ENCODE measurements at regions not wholly inside any gene's neighbourhood (a gene's known extent, or its start where the extent isn't known, plus 50 kb on each side); places are given as distances from the start of the nearest gene placed in this dataset.

DNA sequence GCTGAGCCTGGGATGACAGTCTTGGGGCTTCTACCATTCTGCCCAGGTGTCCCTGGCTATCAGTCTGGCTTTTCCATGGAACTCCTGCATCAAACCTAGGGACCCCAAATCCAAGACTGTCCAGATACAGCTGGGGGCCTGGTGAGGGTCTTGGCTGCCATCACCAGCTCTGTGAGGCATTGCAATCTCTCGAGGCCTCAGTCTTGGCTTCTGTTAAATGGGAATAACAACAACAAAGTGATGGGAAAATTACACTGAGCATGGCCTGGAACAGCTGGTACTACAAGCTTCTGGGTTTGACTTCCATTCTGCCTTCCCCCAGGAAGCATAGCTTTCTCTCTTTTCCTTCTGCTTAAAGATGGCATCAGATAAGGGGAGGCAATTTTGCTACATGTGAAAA is 50.0 kb upstream of the LCTL start:
- no peak for DNase-seq (ENCODE audit: low read depth in 1 of 2, low spot score in 1 of 2)

DNA sequence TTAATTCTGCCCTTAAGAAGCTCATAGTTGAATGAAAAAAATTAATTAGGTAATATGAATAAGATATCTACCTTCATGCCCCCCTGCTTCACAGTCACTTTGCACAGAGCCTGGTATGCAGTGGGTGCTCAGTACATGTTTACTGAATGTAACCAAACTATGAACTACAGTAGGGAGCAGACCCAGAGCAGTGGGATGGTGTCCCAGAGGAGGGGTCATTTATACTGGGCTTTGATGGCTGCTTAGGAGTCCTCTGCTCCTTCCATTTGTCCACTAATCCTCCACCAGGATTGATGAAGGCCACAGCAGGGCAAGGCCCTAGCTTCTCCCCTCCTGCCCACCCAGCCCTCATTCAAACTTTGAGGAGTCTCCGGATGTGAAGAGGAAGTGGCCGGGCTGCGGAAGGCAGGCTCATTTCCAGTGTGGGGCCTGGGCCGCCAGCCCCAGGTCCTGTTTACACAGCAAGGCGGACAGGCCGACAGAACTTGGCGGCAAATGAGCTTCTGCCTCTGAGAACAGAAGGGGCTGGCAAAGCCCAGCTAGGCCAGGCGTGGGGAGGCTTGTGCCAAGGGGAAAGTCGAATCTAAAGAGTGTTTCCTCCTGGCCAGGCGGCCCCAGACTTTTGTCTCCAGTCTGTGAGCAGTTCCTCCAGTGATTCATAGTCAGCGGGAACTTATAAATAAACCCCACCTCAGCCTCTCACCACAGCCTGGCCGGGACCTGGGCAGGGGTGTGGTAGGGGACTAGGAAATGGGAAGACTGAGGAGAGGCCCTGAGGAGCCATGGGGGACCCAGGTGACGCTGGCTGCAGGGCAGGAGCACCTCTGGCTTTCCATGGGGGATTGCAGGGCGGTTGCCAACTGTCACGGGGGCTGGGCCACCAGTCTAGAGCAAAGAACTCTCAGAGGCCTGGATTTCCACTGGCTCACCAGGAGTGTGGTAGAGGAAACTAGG is 51.6 kb upstream of the LCTL start:
- no peak for DNase-seq (ENCODE audit: low read depth in 1 of 2, low spot score in 1 of 2)

DNA sequence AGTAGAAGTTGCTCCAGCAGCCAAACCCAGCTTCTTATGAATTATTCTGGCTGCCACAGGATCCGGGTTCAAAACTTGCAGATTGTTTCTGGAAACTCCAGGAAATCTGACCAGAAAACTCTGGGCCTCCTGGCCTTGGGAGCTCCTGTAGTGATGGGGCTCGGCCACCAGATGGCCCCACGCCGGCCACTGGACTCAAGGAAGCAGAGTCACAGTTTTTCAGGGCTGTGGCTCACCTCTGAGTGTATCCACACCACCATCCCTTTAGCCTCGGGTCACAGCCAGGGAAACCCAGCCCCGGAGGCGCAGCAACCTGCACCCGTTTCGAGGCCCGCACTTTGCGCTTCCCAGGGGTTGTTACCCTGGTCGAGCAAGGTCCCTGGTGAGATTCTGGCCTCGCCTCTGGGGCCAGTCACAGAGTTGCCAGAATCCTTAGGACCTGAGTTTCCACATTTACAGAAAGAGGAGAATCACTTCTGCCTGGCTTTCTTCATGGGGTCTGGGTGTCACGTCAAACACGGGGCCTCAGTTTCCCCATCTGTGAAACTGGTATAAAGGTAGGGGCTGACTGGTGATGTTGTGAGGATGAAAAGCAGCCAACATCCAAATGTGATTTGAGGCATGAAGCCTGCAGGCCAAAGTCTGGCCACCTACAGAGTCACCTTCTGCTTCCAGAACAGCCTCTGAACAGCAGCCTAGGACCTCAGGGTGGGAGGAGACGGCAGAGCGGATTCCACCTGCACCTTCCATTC is 53.5 kb upstream of the LCTL start:
- DNase-seq (ENCODE audit: low read depth in 1 of 2, low spot score in 1 of 2), result peak in 1 of 2 donors; percentile 8

DNA sequence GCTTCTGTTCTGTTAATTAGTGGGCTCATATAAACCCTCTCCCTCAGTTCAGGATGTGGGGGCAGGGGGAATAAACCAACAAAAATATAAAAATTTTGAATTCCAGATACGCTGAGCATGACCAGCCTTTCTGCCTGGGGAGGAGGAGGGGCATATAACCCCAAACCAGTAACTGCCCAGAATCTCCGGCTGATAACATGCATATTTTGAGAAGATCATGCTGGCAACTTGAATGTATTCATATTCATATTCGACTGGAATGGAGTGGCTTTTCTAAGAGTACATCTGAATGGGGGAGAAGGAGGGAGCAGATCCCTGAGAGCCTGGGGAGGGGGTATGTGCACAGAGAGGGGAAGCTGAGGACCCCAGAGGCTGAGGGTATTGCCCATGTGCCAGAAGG is 54.5 kb upstream of the LCTL start:
- DNase-seq (ENCODE audit: low read depth in 1 of 2, low spot score in 1 of 2), result no peak

DNA sequence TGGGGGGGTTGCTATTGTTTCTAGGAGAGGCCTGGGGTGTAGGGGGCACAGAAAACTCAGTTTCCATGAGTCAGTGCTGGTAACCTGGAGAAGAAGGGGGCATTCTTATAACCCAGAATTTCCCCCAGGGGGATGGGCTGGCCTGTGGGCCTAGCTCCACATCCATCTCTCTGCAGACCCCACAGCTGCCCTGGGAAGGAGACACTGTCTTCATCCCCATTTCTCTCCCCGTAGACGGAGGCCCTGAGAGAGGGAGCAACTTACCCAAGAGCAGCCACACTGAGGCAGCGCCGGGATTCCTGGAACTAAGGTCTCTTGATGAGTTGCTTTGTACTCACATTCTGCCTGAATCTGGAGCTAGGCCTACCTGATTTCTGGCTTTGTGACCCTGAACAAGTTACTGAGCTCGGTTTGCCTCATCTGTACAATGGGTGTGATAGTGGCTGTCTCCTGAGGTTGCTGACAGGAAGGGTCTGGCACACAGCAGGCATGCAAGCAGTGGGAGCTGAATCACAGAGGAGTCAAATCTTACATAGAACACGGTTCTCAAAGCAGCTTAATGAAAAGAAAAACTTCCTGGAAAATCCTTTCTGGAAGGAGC is 55.0 kb upstream of the LCTL start:
- no peak for DNase-seq (ENCODE audit: low read depth in 1 of 2, low spot score in 1 of 2)

DNA sequence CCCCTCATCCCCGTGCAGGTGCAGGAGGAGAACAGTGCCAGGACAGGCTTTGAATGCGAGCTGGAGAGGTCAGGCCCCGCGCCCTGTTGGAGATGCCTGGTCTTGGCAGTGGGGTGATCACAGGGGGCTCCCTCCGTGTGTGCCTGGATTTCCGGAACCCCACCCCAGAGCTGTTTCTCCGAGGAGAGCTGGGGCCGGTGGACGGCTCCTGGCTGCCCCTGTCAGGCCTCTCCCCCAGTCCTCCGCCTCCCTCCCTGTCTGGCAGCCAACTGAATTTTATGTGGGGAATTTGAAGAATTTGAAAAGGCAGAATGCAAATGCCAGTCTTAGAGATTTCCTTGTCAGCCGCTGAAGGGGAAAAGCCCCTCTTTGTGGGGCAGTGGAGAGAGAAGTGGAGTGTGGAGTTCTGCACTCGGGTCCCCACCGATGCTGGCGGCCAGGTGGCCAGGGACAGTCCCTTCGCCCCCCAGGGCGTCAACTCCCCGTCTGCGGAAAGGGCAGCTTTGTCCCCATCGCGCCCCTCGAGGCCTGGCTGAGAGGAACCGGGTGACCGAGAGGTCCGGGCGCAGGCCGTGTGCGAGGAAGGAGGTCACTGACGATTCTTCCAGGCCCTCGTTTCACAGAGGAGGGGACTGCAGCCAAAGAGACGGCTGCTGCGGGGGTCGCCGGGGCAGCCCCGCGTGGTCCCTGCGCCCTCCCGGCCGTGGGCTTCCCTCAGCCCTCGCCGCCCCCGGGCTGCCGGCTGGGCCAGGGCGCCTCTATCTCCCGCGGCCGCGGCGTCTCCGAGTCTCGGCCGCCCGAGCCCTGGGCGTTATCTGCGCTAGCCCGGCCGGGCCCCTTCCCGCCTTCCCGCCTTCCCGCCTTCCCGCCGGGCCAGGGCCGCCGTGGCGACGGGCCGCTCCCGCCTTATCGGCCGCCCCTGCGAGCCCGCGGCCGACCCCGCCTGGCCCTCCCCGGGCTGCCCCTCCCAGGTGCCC is 56.0 kb upstream of the LCTL start:
- no peak for DNase-seq (ENCODE audit: low read depth in 1 of 2, low spot score in 1 of 2)

DNA sequence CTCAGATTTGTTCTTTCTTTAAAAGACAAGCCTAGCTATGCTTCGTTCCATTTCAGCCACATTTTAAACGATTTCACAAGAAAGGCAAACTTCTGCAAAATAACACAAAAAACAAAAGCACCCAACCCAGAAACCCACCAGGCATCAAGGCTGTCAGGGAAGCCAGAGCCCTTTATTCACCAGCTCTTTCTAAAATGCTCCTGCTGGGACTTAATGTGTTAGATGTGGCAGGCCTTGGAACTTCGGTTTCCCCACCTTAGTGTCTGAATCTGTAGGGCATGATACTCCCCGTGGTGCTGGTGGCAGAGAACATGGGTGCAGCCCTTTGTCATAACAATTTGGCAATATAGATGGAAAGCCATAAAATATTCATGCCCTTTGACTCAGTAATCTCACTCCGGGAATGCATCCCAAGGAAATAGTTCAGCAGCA is 56.8 kb upstream of the LCTL start:
- DNase-seq (ENCODE audit: low read depth in 1 of 2, low spot score in 1 of 2), result no peak

DNA sequence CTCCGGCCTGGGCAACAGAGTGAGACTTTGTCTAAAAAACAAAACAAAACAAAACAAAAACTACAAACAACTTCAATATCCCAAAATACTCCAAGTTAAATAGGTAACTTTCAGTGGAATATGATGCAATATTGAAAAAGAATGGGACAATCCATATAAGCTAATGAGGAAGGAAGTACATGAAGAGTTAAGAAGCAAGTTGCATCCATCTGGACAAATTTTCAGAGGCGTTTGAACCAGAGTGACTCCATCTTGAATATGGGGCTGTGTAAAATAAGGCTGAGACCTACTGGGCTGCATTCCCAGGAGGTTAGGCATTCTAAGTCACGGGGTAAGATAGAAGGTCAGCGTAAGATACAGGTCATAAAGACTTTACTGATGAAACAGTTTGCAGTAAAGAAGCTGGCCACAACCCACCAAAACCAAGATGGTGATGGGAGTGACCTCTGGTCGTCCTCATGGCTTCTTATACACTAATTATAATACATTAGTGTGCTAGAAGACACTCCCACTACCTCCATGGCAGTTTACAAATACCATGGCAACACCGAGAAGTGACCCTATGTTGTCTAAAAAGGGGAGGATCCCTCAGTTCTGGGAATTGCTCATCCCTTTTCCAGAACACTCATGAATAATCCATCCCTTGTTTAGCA is 58.1 kb upstream of the LCTL start:
- DNase-seq (ENCODE audit: low read depth in 1 of 2, low spot score in 1 of 2), result no peak

DNA sequence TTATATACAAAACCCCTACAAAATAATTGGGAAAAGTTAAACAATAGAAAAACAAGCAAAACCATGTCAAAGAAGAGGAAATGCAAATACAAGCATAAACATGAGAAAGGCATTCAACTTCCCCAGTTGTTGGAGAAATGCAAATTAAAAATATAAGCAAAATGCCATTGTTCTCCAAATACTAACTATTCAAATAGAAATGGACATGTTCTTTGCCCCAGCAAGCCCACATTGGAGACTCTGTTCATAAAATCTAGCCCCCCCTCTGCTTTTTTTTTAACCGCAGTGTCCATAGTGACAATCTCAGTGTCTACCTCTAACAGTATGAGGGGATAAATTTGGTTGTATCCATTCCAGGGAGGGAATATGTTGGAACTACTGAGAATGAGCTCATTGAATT is 59.7 kb upstream of the LCTL start:
- no peak for DNase-seq (ENCODE audit: low read depth in 1 of 2, low spot score in 1 of 2)

DNA sequence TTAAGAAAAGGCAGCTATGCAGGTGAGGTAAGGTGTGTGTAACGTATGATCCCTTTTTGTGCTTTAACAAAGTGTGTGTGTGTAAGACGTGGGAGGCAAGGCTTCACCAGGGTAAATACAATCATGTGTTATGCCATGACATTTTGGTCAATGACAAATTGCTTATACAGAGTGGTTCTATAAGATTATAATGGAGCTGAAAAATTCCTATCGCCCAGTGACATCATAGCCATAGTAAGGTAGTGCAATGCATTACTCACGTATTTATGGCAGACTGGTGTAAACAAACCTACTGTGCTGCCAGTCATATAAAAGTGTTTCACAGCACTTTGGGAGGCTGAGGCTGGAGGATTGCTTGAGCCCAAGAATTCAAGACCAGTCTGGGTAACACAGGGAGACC is 60.2 kb upstream of the LCTL start:
- no peak for DNase-seq (ENCODE audit: low read depth in 1 of 2, low spot score in 1 of 2)

DNA sequence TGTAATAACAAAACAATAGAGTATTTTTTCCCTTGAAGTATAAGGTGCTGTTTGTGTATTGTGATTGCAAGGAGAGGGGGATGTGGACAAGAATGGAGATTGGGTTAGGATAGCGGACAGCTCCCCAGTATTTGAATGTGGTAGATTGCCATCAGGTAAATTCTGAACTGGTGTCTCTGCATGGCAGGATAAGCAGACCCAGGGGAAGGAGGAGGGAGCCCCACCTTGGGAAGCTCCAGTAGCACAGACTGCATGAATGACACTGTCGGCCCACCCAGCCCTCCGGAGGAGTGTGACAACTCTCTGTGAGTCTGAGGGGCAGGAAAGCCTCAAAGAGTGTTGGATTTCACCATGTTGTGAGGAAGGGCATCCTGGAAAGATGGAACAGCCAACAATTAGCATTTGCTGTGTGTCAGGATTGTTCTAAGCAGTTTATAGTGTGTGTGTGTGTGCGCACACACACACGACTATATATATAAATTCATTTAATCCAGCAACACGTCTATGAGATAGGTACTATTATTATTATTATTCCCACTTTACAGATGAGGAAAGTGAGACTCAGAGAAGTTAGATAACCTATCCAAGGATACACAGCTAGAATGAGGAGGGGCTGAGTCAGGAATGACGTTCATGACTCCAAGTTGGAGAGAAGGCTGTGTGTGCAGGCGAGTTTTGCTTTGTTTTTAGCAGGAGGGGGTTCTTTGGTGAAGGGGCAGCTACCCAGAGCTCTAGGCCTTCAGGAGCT is 63.4 kb upstream of the LCTL start:
- no peak for DNase-seq (ENCODE audit: low read depth in 1 of 2, low spot score in 1 of 2)

DNA sequence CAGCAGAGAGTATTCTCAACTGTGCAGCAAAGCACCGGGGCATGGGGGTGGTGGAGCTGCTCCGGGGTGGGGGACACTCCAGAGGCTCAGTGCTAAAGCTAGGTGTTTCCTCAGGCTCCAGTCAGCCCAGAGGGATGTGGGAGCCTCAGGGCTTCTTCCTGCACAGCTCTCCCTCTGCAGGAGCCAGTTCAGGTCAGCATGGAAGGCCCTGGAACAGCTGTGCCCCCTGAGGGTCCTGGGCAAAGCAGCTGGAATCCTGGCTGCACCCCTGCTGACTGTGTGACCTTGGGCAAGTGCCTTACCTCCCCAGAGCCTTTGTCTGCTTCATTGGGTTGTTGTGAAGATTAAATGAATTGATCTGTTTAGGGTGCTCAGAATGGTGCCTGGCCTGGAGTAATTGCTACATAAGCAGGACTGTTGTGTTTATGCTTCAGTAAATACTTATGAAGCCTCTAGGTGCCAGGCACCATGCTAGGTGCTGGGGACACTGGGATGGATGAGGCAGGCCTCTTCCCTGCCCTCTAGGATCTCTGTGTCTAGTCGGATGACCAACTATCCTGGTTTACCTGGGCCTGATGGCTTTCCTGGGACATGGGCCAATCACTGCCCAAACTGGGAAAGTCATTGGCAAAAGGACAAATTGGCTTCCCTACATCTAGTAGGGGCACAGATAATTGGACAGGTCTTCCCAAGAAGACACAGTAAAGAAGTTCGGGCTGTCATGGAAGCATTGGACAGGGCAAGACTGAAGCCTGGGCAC is 64.2 kb upstream of the LCTL start:
- no peak for DNase-seq (ENCODE audit: low read depth in 1 of 2, low spot score in 1 of 2)

DNA sequence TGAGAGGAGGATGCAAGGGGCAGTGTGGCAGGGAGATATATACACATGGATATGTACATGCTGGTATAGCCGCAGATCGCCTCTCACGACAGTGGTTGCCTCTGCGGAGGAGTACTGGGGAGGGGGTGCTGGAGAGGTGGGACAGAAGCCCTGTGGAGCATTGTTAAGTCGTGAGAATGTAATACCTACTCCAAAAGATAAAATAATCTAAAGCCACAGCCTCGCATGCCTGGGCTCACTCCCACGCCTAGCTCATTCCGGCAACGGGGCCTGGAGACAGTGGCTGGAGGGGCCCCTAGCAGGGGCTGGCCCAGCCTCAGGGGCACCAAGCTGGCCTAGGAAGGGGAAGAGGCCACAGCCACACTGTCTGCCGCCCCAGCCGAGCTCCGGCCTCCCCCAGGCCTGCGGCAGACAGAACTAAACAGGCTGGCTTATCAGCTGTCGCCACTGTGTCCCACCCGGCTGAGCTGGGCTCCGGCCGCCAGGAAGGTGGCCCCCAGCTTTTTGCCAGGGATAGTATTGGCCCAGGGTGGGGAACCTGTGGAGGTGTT is 65.1 kb upstream of the LCTL start:
- DNase-seq (ENCODE audit: low read depth in 1 of 2, low spot score in 1 of 2), result no peak

DNA sequence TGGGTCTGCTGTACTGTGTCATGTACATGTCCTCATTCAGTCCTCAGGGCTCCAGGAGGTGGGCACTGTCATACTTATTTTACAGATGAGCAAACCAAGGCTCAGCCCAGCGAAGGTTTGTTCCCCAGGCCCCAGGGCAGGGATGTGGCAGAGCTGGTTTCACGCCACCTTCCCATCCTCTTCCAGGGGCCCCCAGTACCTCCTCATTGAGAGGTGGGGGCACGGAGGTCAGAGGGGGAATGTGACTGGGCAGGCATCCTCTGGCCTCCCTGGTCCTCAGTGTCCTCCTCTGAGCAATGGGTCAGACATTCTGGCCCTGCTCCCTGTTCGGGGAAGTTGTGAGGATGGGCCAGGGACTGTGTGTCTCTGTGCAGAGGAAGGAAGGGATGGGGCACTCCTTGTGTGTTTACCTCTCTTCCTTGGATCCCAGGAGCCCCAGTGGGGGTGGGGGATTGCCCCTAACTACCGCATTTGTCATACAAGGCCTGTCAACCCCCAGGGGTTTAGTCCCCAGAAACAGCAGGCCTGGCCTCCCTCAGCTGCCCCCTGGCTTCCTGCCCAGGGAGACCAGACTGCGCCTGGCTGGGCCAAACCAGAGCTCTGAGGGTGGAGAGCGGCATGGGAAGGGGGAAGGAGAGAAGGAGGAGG is 65.9 kb upstream of the LCTL start:
- DNase-seq (ENCODE audit: low read depth in 1 of 2, low spot score in 1 of 2), result no peak

DNA sequence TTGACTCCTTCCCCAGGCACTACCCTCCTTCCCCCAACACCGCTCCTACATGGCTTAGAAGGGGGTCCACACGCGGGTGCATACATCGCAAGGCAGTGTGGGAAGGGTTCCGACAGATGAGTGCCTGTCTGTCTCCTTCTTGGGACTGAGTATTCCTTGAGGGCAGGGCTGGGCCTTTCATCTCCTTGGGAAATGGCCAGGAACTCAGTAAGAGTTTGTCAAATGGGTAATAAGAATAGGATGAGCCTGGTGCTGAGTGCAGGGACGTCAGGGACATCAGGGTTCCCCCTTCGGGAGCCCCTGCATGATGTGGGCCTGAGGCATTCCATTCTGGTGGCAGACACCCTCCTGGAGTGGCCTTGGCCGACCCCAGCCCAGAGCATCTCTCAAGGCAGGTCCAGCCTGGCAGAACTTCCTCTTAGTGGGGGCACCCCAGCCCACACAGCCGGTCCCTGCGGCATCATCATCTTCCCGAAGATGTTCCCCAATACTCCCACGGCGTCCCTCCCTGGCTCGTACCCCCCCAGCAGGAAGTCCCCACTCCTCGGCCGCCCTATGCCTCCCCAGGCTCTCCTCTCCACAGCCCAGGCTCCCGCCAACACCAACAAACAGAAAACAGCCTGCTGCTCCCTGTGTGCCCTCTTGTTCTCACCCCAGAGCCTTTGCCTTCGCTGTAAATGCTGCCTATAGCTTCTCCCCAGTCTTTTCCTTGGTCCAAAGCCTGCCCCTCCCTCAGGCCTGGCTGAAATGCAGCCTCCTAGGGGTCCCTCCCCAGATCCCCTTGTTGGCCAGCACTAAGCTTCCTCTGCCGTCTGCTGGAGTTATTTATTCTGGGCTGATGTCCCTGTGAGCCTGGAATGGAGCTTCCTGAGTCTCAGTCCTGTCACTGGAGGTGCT is 67.5 kb upstream of the LCTL start:
- DNase-seq (ENCODE audit: low read depth in 1 of 2, low spot score in 1 of 2), result no peak

DNA sequence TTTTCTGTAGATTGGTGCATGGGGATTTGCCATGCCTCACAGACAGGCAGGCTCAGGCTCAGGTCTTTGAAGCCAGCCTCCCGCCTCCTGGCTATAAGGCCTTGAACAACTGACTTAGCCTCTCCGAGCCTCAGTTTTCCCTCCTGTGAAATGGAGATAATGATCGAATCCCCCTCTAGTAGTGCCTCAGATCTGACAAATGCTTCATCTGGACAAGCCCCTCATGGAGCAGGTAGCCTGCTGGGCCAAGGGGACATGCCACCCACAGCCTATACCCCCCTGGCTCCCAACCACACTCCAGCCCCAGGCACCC is 68.1 kb upstream of the LCTL start:
- DNase-seq (ENCODE audit: low read depth in 1 of 2, low spot score in 1 of 2), result no peak

DNA sequence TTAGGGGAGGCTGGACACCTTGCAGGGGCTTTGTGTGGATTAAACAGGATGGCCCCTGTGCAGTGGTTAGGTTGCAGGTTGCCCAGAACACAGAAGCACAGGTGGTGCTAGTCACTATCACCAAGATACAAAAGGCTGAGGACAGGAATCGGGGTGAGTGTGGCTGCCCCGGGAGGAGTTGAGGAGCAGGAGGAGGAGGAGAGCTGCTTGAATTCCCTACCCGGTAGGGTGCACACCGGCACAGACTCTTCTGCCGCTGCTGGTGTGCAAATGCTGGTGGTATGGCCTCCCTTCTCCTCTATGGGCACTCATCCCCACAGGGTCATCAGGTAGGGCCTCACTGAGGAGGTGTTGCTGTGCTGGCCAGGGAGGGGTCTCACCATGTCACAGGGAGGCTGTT is 67.5 kb upstream of the SMAD6 start:
- DNase-seq (ENCODE audit: low read depth in 1 of 2, low spot score in 1 of 2), result no peak
